ENCODE measurements at regions not wholly inside any gene's neighbourhood (a gene's known extent, or its start where the extent isn't known, plus 50 kb on each side); places are given as distances from the start of the nearest gene placed in this dataset.

DNA sequence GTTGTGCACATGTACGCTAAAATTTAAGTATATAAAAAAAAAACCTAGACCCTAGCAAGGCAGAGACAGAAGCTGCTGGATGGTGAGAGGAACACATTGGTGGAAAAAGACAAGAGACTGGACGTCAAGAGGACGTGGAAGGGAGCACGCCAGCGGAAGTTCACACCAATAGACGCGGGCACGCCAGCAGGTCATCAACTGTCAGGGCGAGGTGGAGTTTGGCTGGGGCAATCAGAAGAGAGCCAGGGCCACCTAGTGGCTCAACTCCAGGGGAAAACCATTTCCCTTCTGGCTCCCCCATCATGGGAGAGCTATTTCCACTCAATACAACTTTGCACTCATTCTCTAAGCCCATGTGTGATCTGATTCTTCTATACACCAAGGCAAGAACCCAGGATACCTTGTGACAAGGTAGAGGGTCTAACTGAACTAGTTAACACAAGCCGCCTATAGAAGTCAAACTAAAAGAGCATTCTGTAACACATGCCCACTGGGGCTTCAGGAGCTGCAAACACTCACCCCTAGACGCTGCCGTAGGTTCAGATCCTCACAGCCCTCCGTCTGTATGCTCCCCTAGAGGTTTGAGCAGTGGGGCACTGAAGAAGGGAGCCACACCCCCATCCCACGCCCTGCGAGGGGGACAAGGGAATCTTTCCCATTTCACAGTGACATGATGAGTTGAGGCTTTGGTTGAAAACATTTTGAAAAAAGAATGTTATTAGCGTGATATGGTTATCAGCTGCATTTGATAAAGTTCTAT lies 702.7 kb downstream of the TMTC2 start:
- DNase-seq, result peak; percentile 32
- in situ Hi-C loops (cut with HindIII; ENCODE audit: low pct_ligation_motif_present, low pct_unique_long_range_greater_than_20kb, low sequenced_read_pairs), result no loop called here

- in situ Hi-C loops (cut with HindIII; ENCODE audit: low pct_ligation_motif_present, low pct_unique_long_range_greater_than_20kb, low sequenced_read_pairs), result no loop called here
- no peak for DNase-seq
These were observed 701.8 kb downstream of the TMTC2 start for GRCh38 chr12:83388551-83388950.

DNA sequence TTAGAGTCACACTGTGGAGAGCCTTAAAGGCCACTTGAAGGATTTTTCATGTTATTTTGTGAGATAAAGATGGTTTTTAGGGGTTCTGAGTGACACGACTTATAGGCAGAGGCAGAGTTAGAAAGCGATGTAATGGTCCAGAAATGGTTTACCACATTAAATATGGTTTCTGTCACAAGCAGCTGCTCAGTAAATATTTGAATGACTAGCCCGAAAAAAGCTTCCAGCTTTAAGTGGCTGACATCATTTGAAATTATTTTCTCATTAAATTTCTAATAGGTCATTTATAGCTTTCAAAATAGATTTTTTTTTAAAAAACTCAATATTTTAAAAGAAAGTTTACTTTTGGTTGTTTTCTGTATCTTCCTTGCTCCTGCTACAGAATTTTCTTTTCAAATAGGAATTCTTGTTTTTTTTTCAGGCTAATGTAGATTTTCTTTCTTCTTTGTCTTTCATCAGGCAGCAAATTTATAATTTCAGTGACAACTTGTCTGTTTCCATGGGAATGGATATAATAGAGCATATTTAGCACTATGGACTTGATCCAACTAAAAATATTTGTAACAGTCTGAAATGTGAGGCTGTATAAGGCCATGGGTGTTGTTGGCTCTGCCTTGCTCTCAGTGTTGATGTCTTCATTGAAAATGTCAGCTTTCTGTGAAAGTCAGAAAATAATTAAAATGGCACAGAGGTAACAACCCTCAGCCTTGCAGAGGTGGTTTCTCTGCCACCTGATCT lies 700.0 kb downstream of the TMTC2 start:
- no peak for DNase-seq
- in situ Hi-C loops (cut with HindIII; ENCODE audit: low pct_ligation_motif_present, low pct_unique_long_range_greater_than_20kb, low sequenced_read_pairs), result no loop called here

DNA sequence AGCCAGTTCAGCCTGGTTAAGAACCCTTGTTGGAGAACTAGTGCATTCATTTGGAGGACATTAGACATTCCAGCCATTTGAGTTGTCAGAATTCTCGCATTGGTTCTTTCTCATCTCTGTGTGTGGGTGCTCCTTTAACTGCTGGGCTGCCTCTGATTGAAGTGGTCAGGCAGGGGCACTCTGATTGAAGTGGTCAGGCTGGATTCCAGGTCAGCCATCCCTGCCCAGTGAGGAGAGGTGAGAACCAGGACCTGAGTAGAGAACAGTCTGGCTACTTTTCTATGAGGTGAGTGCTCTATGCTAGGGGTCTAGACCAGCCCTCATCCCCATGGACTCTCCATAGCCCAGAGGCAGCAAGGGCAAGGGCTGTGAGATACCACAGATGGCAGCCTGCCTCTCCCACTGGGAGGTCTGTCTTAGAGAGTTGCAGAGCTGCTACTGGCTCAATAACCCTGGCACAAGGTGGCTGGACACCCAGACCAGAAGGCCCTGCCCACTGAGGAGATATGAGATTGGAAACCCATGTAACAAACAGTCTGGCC lies 691.6 kb downstream of the TMTC2 start:
- in situ Hi-C loops (cut with HindIII; ENCODE audit: low pct_ligation_motif_present, low pct_unique_long_range_greater_than_20kb, low sequenced_read_pairs), result no loop called here
- no peak for DNase-seq

DNA sequence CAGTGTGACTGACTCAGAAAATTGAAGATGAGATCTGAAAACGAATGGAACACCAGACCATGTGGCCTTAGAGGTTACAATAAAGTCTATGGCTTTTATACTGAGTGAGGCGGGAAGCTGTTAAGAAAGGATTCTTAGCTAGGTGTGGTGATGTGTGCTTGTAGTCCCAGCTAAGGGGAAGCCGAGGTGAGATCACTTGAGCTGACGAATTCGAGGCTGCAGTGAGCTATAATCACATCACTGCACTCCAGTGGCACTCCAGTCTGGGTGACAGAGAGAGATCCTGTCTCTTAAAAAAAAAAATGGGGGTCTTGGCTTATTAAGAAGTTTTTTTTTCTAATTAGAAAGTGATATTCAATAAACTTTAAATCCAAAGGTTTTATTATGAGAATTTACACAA lies 678.6 kb downstream of the TMTC2 start:
- DNase-seq, result peak; percentile 18
- in situ Hi-C loops (cut with HindIII; ENCODE audit: low pct_ligation_motif_present, low pct_unique_long_range_greater_than_20kb, low sequenced_read_pairs), result no loop called here

GRCh38 chr12:83361475-83361874 lies 674.8 kb downstream of the TMTC2 start:
- in situ Hi-C loops (cut with HindIII; ENCODE audit: low pct_ligation_motif_present, low pct_unique_long_range_greater_than_20kb, low sequenced_read_pairs), result no loop called here
- DNase-seq, result no peak

- no peak for DNase-seq
- in situ Hi-C loops (cut with HindIII; ENCODE audit: low pct_ligation_motif_present, low pct_unique_long_range_greater_than_20kb, low sequenced_read_pairs), result no loop called here
These were observed 674.4 kb downstream of the TMTC2 start for GRCh38 chr12:83361071-83361470.

DNA sequence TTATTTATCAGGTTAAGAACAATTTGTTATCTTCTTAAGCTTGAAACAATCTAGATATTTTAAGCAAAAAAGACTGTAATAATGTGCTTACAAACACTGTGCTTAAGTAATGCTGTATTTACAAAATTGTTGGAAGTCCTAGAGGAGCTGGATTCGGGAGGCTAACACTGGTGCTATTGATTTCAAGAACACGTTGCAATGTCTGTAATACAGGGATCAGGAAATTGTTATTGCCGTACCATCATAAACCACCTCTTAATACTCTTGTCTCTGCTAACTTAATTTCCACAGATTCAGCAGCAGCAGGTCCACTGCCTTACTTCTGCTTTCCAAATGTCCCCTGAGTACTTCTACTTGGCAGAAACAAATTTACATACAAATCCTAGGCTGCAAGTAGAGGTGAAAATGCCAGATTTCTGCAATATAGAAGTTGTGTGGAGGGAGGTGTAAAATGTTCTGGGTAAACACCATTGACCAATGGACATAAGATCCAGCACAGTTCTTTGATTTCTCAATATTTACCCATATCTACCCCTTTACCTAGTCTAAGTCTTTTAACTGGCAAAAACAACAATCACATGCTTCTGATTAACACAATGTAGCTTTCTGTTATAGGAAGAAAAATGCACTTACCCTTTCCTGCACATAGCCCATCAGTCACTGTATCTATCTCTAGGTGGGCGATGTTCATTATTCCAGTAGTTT lies 663.4 kb downstream of the TMTC2 start:
- in situ Hi-C loops (cut with HindIII; ENCODE audit: low pct_ligation_motif_present, low pct_unique_long_range_greater_than_20kb, low sequenced_read_pairs), result no loop called here
- DNase-seq, result no peak

- in situ Hi-C loops (cut with HindIII; ENCODE audit: low pct_ligation_motif_present, low pct_unique_long_range_greater_than_20kb, low sequenced_read_pairs), result no loop called here
- no peak for DNase-seq
These were observed 659.6 kb downstream of the TMTC2 start for GRCh38 chr12:83346333-83346732.

DNA sequence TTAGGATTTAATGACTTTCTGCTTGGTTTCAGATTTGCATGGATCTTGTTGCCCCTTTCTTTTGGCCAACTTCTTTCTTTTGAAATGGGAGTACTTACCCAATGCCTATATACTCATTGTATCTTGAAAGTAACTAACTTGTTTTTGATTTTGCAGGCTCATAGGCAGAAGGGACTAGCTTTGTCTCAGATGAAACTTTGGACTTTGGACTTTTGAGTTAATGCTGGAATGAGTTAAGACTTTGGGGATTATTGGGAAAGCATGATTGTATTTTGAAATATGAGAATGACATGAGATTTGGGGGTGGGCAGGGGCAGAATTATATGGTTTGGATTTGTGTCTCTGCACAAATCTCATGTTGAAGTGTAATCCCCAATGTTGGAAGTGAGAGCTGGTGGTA lies 657.1 kb downstream of the TMTC2 start:
- in situ Hi-C loops (cut with HindIII; ENCODE audit: low pct_ligation_motif_present, low pct_unique_long_range_greater_than_20kb, low sequenced_read_pairs), result no loop called here
- no peak for DNase-seq

- DNase-seq, result no peak
- in situ Hi-C loops (cut with HindIII; ENCODE audit: low pct_ligation_motif_present, low pct_unique_long_range_greater_than_20kb, low sequenced_read_pairs), result no loop called here
These were observed 649.0 kb downstream of the TMTC2 start for GRCh38 chr12:83335748-83336147.

GRCh38 chr12:83326666-83327065 lies 640.0 kb downstream of the TMTC2 start:
- in situ Hi-C loops (cut with HindIII; ENCODE audit: low pct_ligation_motif_present, low pct_unique_long_range_greater_than_20kb, low sequenced_read_pairs), result no loop called here
- no peak for DNase-seq

GRCh38 chr12:83323866-83324265 lies 637.2 kb downstream of the TMTC2 start:
- no peak for DNase-seq
- in situ Hi-C loops (cut with HindIII; ENCODE audit: low pct_ligation_motif_present, low pct_unique_long_range_greater_than_20kb, low sequenced_read_pairs), result no loop called here

- in situ Hi-C loops (cut with HindIII; ENCODE audit: low pct_ligation_motif_present, low pct_unique_long_range_greater_than_20kb, low sequenced_read_pairs), result no loop called here
- no peak for DNase-seq
These were observed 636.1 kb downstream of the TMTC2 start for GRCh38 chr12:83322809-83323208.

DNA sequence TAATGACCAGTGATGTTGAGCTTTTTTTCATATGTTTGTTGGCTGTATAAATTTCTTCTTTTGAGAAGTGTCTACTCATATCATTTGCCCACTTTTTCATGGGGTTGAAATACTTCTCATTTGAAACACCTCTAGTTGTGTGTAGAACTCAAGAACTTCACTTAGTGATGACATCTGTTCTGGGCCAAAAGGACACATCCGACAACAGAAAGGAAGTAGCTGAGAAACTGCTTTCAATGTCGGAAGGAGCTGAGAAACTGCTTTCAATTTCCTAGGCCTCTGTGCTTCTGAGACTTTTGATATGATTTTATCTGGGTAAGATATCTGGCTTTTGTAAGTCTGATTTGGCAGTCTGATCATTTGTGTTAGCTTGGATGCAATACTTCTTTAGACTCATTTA lies 635.3 kb downstream of the TMTC2 start:
- in situ Hi-C loops (cut with HindIII; ENCODE audit: low pct_ligation_motif_present, low pct_unique_long_range_greater_than_20kb, low sequenced_read_pairs), result no loop called here
- DNase-seq, result no peak

- DNase-seq, result no peak
- in situ Hi-C loops (cut with HindIII; ENCODE audit: low pct_ligation_motif_present, low pct_unique_long_range_greater_than_20kb, low sequenced_read_pairs), result no loop called here
These were observed 633.6 kb downstream of the TMTC2 start for GRCh38 chr12:83320350-83320749.

GRCh38 chr12:83318386-83319098 lies 631.8 kb downstream of the TMTC2 start:
- DNase-seq, result no peak
- in situ Hi-C loops (cut with HindIII; ENCODE audit: low pct_ligation_motif_present, low pct_unique_long_range_greater_than_20kb, low sequenced_read_pairs), result no loop called here

DNA sequence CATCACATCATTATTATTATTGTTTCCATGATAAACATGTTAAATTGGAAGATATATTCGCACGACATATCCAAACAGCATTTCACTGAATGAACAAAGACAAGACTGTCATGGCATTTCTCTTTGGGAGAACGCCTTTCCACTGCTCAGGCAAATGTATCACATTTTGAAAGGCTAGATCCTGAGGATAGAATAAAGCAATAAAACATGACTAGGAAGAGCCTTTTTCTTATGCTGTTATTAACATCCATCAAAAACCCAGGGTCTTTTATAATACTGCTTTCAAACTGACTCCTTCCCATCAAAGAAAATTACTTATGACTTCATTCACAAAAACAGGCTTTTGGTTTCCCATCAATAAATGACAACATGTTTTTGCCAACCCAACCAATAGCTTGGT lies 630.9 kb downstream of the TMTC2 start:
- in situ Hi-C loops (cut with HindIII; ENCODE audit: low pct_ligation_motif_present, low pct_unique_long_range_greater_than_20kb, low sequenced_read_pairs), result no loop called here

DNA sequence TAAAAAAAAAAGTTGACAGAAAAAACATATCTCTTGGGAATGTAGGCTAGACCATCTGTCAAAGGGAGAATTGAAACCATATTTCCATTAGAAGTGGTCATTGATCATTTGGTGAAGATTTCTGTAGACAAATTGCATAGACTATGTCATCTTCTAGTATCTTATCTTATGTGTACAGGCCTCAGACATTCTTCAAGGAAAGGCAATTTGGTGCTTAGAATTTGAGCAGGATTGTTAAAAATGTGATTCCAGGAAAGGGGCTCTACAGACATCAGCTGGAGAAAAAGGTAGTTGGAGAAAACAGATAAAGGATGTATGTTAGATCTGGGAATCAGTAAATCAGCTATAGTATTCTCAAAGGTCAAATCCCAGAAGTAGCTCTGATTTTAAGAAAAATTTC lies 627.1 kb downstream of the TMTC2 start:
- in situ Hi-C loops (cut with HindIII; ENCODE audit: low pct_ligation_motif_present, low pct_unique_long_range_greater_than_20kb, low sequenced_read_pairs), result no loop called here

More for the DNA sequence above, 630.9 kb downstream of the TMTC2 start:
- DNase-seq, result no peak

More for the DNA sequence above, 627.1 kb downstream of the TMTC2 start:
- no peak for DNase-seq
